Mucosa of stomach (tissue), 1 donor: ENCODE measurements at regions not wholly inside any gene's neighbourhood (a gene's known extent, or its start where the extent isn't known, plus 50 kb on each side); places are given as distances from the start of the nearest gene placed in this dataset.
"Not testable (repeated sequence)": the region's sequence is repeated elsewhere in the genome, so short reads cannot be mapped to it uniquely, and the experiment has no call there.

Experiments used
- H3K27me3 ChIP-seq: one replicate; pipeline ENCODE4 v1.7.0; 2013; ENCODE audit warnings: mild to moderate bottlenecking, low read length; ENCODE audit not compliant: control insufficient read depth, insufficient read depth
- H3K36me3 ChIP-seq: one replicate; pipeline ENCODE4 v1.7.0; 2013; ENCODE audit warnings: low read length; ENCODE audit not compliant: control insufficient read depth, insufficient read depth
- H3K4me1 ChIP-seq: one replicate; pipeline ENCODE4 v1.7.0; 2013; ENCODE audit warnings: mild to moderate bottlenecking, low read length; ENCODE audit not compliant: control insufficient read depth, insufficient read depth
- H3K4me3 ChIP-seq: one replicate; pipeline ENCODE4 v1.7.0; 2013; ENCODE audit warnings: low read length
- H3K9ac ChIP-seq: one replicate; pipeline ENCODE4 v1.7.0; 2013; ENCODE audit warnings: mild to moderate bottlenecking, low read length, moderate library complexity
- H3K9me3 ChIP-seq: one replicate; pipeline ENCODE4 v1.7.0; 2013; ENCODE audit warnings: mild to moderate bottlenecking, low read length, moderate library complexity; ENCODE audit not compliant: control insufficient read depth
- donor health status: Pancreatic carcinoma.

GRCh38 chr6:6758546-6758914 lies 170.0 kb downstream of the LY86 start:
- Histone ChIP-seq H3K27me3 (no peaks in the 10 kb centered on the region), H3K4me3 (no peak overlapping the region), H3K4me1 (peaks cover 15% of the 10 kb centered on the region), H3K9ac (peak overlapping the region; percentile 5), H3K9me3 (no peaks in the 10 kb centered on the region), H3K36me3 (no peaks in the 10 kb centered on the region)

GRCh38 chr6:6758915-6759654 lies 170.6 kb downstream of the LY86 start:
- H3K4me3 ChIP-seq: no peak overlapping the region
- H3K27me3 ChIP-seq: no peaks in the 10 kb centered on the region
- no peaks in the 10 kb centered on the region for H3K36me3 ChIP-seq
- peak overlapping the region; percentile 5 for H3K9ac ChIP-seq
- H3K4me1 ChIP-seq: peaks cover 15% of the 10 kb centered on the region
- no peaks in the 10 kb centered on the region for H3K9me3 ChIP-seq

- Histone ChIP-seq H3K9ac (no peak overlapping the region), H3K9me3 (no peaks in the 10 kb centered on the region), H3K27me3 (no peaks in the 10 kb centered on the region), H3K4me3 (no peak overlapping the region), H3K36me3 (no peaks in the 10 kb centered on the region), H3K4me1 (peaks cover 15% of the 10 kb centered on the region)
These were observed 171.5 kb downstream of the LY86 start for GRCh38 chr6:6760002-6760401.

GRCh38 chr6:6762566-6762965 lies 174.0 kb downstream of the LY86 start:
- not testable (repeated sequence) for H3K9me3 ChIP-seq, H3K36me3 ChIP-seq, H3K4me3 ChIP-seq, H3K9ac ChIP-seq, H3K27me3 ChIP-seq
- peaks cover 15% of the 10 kb centered on the region for H3K4me1 ChIP-seq

GRCh38 chr6:6764764-6765434 lies 176.4 kb downstream of the LY86 start:
- no peak overlapping the region for H3K9ac ChIP-seq
- no peak overlapping the region for H3K4me3 ChIP-seq

GRCh38 chr6:6766230-6766905 lies 177.8 kb downstream of the LY86 start:
- no peaks in the 10 kb centered on the region for H3K4me1 ChIP-seq
- H3K9me3 ChIP-seq: no peaks in the 10 kb centered on the region
- no peak overlapping the region for H3K4me3 ChIP-seq
- H3K36me3 ChIP-seq: no peaks in the 10 kb centered on the region
- no peaks in the 10 kb centered on the region for H3K27me3 ChIP-seq
- H3K9ac ChIP-seq: no peak overlapping the region

More at GRCh38 chr6:6764764-6765434, 176.4 kb downstream of the LY86 start:
- Histone ChIP-seq H3K9me3 (no peaks in the 10 kb centered on the region), H3K36me3 (no peaks in the 10 kb centered on the region), H3K27me3 (no peaks in the 10 kb centered on the region), H3K4me1 (no peaks in the 10 kb centered on the region)

GRCh38 chr6:6769466-6769865 lies 180.9 kb downstream of the LY86 start:
- Histone ChIP-seq H3K36me3 (no peaks in the 10 kb centered on the region), H3K4me3 (no peak overlapping the region), H3K9me3 (no peaks in the 10 kb centered on the region), H3K27me3 (no peaks in the 10 kb centered on the region), H3K4me1 (no peaks in the 10 kb centered on the region), H3K9ac (no peak overlapping the region)

GRCh38 chr6:6771224-6771945 lies 182.9 kb downstream of the LY86 start:
- no peaks in the 10 kb centered on the region for H3K4me1 ChIP-seq
- H3K9ac ChIP-seq: no peak overlapping the region
- no peak overlapping the region for H3K4me3 ChIP-seq
- H3K27me3 ChIP-seq: no peaks in the 10 kb centered on the region
- H3K9me3 ChIP-seq: no peaks in the 10 kb centered on the region
- no peaks in the 10 kb centered on the region for H3K36me3 ChIP-seq

- no peaks in the 10 kb centered on the region for H3K36me3 ChIP-seq
- no peaks in the 10 kb centered on the region for H3K4me1 ChIP-seq
- no peaks in the 10 kb centered on the region for H3K9me3 ChIP-seq
- H3K27me3 ChIP-seq: no peaks in the 10 kb centered on the region
- H3K9ac ChIP-seq: no peak overlapping the region
- H3K4me3 ChIP-seq: no peak overlapping the region
These were observed 183.4 kb downstream of the LY86 start for GRCh38 chr6:6771964-6772363.

- Histone ChIP-seq H3K9ac (no peak overlapping the region), H3K4me1 (no peaks in the 10 kb centered on the region), H3K9me3 (no peaks in the 10 kb centered on the region), H3K4me3 (no peak overlapping the region), H3K27me3 (no peaks in the 10 kb centered on the region), H3K36me3 (no peaks in the 10 kb centered on the region)
These were observed 184.2 kb downstream of the LY86 start for GRCh38 chr6:6772751-6773150.

GRCh38 chr6:6775074-6775473 lies 186.6 kb downstream of the LY86 start:
- Histone ChIP-seq H3K27me3 (no peaks in the 10 kb centered on the region), H3K4me1 (no peaks in the 10 kb centered on the region), H3K36me3 (no peaks in the 10 kb centered on the region)

GRCh38 chr6:6780231-6780630 lies 191.7 kb downstream of the LY86 start:
- H3K4me3 ChIP-seq: no peak overlapping the region
- H3K4me1 ChIP-seq: no peaks in the 10 kb centered on the region
- H3K36me3 ChIP-seq: no peaks in the 10 kb centered on the region
- no peaks in the 10 kb centered on the region for H3K27me3 ChIP-seq
- no peak overlapping the region for H3K9ac ChIP-seq
- no peaks in the 10 kb centered on the region for H3K9me3 ChIP-seq

More at GRCh38 chr6:6775074-6775473, 186.6 kb downstream of the LY86 start:
- Histone ChIP-seq H3K4me3 (no peak overlapping the region), H3K9ac (no peak overlapping the region), H3K9me3 (no peaks in the 10 kb centered on the region)
